22Rv1 (cell line): ENCODE measurements at regions not wholly inside any gene's neighbourhood (a gene's known extent, or its start where the extent isn't known, plus 50 kb on each side); places are given as distances from the start of the nearest gene placed in this dataset.

ENCODE experiments used
- CTCF ChIP-seq: fragments of 450-650 bp; IDR thresholded peaks from 2 replicates; pipeline ENCODE4 v1.5.1; 2017; ENCODE audit warnings: mild to moderate bottlenecking
- ZFX ChIP-seq: fragments of 450-650 bp; IDR thresholded peaks from 2 replicates; pipeline ENCODE4 v1.6.1; 2017; ENCODE audit warnings: antibody characterized with exemption, borderline replicate concordance

GRCh38 chr1:184258525-184258924, 128.3 kb upstream of the C1orf21 start:
- TF ChIP-seq CTCF: no peak
- TF ChIP-seq ZFX: no peak
